OCI-LY1 (cell line): ENCODE measurements at regions not wholly inside any gene's neighbourhood (a gene's known extent, or its start where the extent isn't known, plus 50 kb on each side); places are given as distances from the start of the nearest gene placed in this dataset.

Experiments
- EZH2 ChIP-seq: fragments of 200-600 bp; sonication (generic), shearing (Covaris generic); IDR thresholded peaks from 2 replicates; pipeline ENCODE4 v1.8.0; 2017; ENCODE audit warnings: borderline replicate concordance, mixed run types, mild to moderate bottlenecking, antibody characterized with exemption, low read length, moderate library complexity, mixed read lengths
- TF ChIP-seq, protein P1 (sequence below): fragments of 200-600 bp; sonication (generic), shearing (Covaris generic); IDR thresholded peaks from 2 replicates; pipeline ENCODE4 v1.5.1; 2017; ENCODE audit warnings: mild to moderate bottlenecking, antibody characterized with exemption, low read length, moderate library complexity, mixed read lengths

DNA sequence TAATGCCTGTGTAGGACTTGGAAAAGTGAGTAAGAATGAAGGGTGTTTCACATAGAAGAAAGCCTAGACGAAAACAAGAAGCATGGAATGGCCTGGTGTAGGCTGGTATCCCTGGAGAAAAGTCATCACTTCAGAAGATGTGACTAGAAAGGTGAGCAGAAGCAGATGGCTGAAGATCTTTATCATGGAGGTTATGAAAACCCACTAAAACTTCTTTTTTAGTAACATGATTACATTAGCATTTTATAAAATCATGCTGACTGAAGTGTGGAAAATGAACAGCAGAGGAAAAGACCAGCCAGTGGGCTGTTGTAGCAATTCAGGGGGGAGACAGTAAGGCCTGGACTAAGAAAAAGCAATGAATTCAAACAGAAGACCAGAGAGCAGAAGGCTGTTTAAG, 114.5 kb upstream of the G2E3 start:
- TF ChIP-seq, protein P1, sequence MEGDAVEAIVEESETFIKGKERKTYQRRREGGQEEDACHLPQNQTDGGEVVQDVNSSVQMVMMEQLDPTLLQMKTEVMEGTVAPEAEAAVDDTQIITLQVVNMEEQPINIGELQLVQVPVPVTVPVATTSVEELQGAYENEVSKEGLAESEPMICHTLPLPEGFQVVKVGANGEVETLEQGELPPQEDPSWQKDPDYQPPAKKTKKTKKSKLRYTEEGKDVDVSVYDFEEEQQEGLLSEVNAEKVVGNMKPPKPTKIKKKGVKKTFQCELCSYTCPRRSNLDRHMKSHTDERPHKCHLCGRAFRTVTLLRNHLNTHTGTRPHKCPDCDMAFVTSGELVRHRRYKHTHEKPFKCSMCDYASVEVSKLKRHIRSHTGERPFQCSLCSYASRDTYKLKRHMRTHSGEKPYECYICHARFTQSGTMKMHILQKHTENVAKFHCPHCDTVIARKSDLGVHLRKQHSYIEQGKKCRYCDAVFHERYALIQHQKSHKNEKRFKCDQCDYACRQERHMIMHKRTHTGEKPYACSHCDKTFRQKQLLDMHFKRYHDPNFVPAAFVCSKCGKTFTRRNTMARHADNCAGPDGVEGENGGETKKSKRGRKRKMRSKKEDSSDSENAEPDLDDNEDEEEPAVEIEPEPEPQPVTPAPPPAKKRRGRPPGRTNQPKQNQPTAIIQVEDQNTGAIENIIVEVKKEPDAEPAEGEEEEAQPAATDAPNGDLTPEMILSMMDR = no peak
- TF ChIP-seq EZH2 = no peak
